HG03060 (cell line): ENCODE measurements at regions not wholly inside any gene's neighbourhood (a gene's known extent, or its start where the extent isn't known, plus 50 kb on each side); places are given as distances from the start of the nearest gene placed in this dataset.

Source experiments
- ATAC-seq: cut with Tn5 transposase; IDR thresholded peaks from one replicate; pipeline ENCODE4 v1.9.1; 2021; ENCODE audit warnings: low read depth, moderate number of reproducible peaks; ENCODE audit not compliant: unreplicated experiment

GRCh38 chr7:108809356-108809755 is 239.7 kb downstream of the DNAJB9 start:
- ATAC-seq: no peak

- ATAC-seq: no peak
Observed at GRCh38 chr7:108810756-108811385, 241.2 kb downstream of the DNAJB9 start.

- no peak for ATAC-seq
Observed at GRCh38 chr7:108813251-108814014, 243.8 kb downstream of the DNAJB9 start.

GRCh38 chr7:108815815-108816214 is 246.1 kb downstream of the DNAJB9 start:
- no peak for ATAC-seq

- ATAC-seq: no peak
Observed at GRCh38 chr7:108818742-108819141, 249.1 kb downstream of the DNAJB9 start.

- no peak for ATAC-seq
Observed at GRCh38 chr7:108824840-108825580, 255.3 kb downstream of the DNAJB9 start.

- ATAC-seq: no peak
Observed at GRCh38 chr7:108825581-108825909, 255.9 kb downstream of the DNAJB9 start.

GRCh38 chr7:108836256-108836655 is 266.6 kb downstream of the DNAJB9 start:
- ATAC-seq: no peak

GRCh38 chr7:108838198-108838597 is 268.5 kb downstream of the DNAJB9 start:
- no peak for ATAC-seq

GRCh38 chr7:108839076-108839475 is 269.4 kb downstream of the DNAJB9 start:
- no peak for ATAC-seq

- no peak for ATAC-seq
Observed at GRCh38 chr7:108845951-108846350, 276.3 kb downstream of the DNAJB9 start.

GRCh38 chr7:108846471-108846870 is 276.8 kb downstream of the DNAJB9 start:
- no peak for ATAC-seq

- no peak for ATAC-seq
Observed at GRCh38 chr7:108848486-108848885, 278.8 kb downstream of the DNAJB9 start.

GRCh38 chr7:108860615-108861014 is 290.9 kb downstream of the DNAJB9 start:
- ATAC-seq: no peak

- ATAC-seq: no peak
Observed at GRCh38 chr7:108861071-108861470, 291.4 kb downstream of the DNAJB9 start.

GRCh38 chr7:108863227-108863848 is 293.7 kb downstream of the DNAJB9 start:
- ATAC-seq: no peak

GRCh38 chr7:108869070-108869469 is 299.4 kb downstream of the DNAJB9 start:
- no peak for ATAC-seq

GRCh38 chr7:108875139-108875538 is 305.5 kb downstream of the DNAJB9 start:
- ATAC-seq: no peak

GRCh38 chr7:108890862-108891261 is 321.2 kb downstream of the DNAJB9 start:
- ATAC-seq: no peak

GRCh38 chr7:108908456-108908855 is 338.8 kb downstream of the DNAJB9 start:
- no peak for ATAC-seq

- no peak for ATAC-seq
Observed at GRCh38 chr7:108911016-108911415, 341.3 kb downstream of the DNAJB9 start.
